Endothelial cell of umbilical vein (primary cell): ENCODE measurements at regions not wholly inside any gene's neighbourhood (a gene's known extent, or its start where the extent isn't known, plus 50 kb on each side); places are given as distances from the start of the nearest gene placed in this dataset.

Experiments used
- BruUV-seq: library from RNA; stranded (reverse); fragments of 400-500 nt; replicated peaks from 2 replicates; lab custom pipeline; 2021; lab: Mats Ljungman, UMichigan
- CTCF ChIA-PET: fragments of 300-600, 350-600 bp; sonication (Branson Sonifier 250); formaldehyde crosslinking; loops from one replicate; lab custom pipeline; 2021; ENCODE audit warnings: antibody characterized with exemption, inconsistent platforms; lab: Charles Lee
- POLR2A ChIA-PET: fragments of 300-600, 350-600 bp; sonication (Branson Sonifier 250); formaldehyde crosslinking; loops from one replicate; lab custom pipeline; 2021; ENCODE audit warnings: antibody characterized with exemption, inconsistent platforms; lab: Charles Lee
- DNase-seq: peaks from one replicate; pipeline ENCODE4 v3.0.0-alpha.2; 2011; ENCODE audit warnings: low read depth, low spot score
- FAIRE-seq: peaks from 2 replicates; lab custom pipeline; 2011; peaks lifted over from hg19 to GRCh38; lab: Jason Lieb, UNC
- H2AFZ ChIP-seq: 2 replicates; pipeline ENCODE4 v1.6.0; 2012; ENCODE audit warnings: low read depth, low read length, control low read depth, inconsistent platforms
- H3K27ac ChIP-seq: 2 replicates; pipeline ENCODE4 v1.5.1; 2011; ENCODE audit warnings: low read depth, mild to moderate bottlenecking, control low read depth, low read length, moderate library complexity; ENCODE audit not compliant: insufficient read depth
- H3K27me3 ChIP-seq, 2 experiments: 2 replicates each; pipeline versions ENCODE4 v1.6.0 to v1.6.1; 2011; ENCODE audit warnings: low read length in 2 of 2, mixed read lengths in 1 of 2; ENCODE audit not compliant: control insufficient read depth in 2 of 2, insufficient read depth in 2 of 2
- H3K36me3 ChIP-seq, 2 experiments: 2 replicates in 1 of 2; 3 replicates in 1 of 2; pipeline ENCODE4 v1.5.1; 2011; ENCODE audit warnings: low read length in 2 of 2, mild to moderate bottlenecking in 1 of 2, moderate library complexity in 1 of 2; ENCODE audit not compliant: control insufficient read depth in 2 of 2, insufficient read depth in 2 of 2; ENCODE audit errors: extremely low read depth in 1 of 2
- H3K4me1 ChIP-seq: 3 replicates; pipeline ENCODE4 v1.5.1; 2011; ENCODE audit warnings: mild to moderate bottlenecking, low read length; ENCODE audit not compliant: control insufficient read depth, insufficient read depth; ENCODE audit errors: extremely low read depth
- H3K4me2 ChIP-seq: 2 replicates; pipeline ENCODE4 v1.6.1; 2011; ENCODE audit warnings: low read length, control low read depth, mixed read lengths; ENCODE audit not compliant: insufficient read depth
- H3K4me3 ChIP-seq, 3 experiments: fragments of 200-600 bp in 1 of 3; sonication (generic), shearing (Covaris generic) in 1 of 3; replicated peaks in 1 of 3; 2 replicates each; pipeline ENCODE4 v1.5.1; 2011 to 2016; ENCODE audit warnings: control low read depth in 3 of 3, low read length in 3 of 3, mild to moderate bottlenecking in 2 of 3, inconsistent platforms in 1 of 3, low read depth in 1 of 3, moderate library complexity in 1 of 3; ENCODE audit not compliant: insufficient read depth in 1 of 3
- H3K79me2 ChIP-seq: 2 replicates; pipeline ENCODE4 v1.6.0; 2012; ENCODE audit warnings: low read length, inconsistent platforms; ENCODE audit not compliant: control insufficient read depth, insufficient read depth
- H3K9ac ChIP-seq: replicated peaks from 2 replicates; pipeline ENCODE3; 2011; ENCODE audit warnings: low read length, control low read depth; ENCODE audit not compliant: insufficient read depth; ENCODE audit errors: extremely low read depth
- H3K9me1 ChIP-seq: replicated peaks from 3 replicates; pipeline ENCODE4 v1.6.0; 2011; ENCODE audit warnings: mild to moderate bottlenecking, low read length; ENCODE audit not compliant: control insufficient read depth, insufficient read depth; ENCODE audit errors: extremely low read depth
- H3K9me3 ChIP-seq: replicated peaks from 2 replicates; pipeline ENCODE4 v1.5.1; 2012; ENCODE audit warnings: low read length, inconsistent platforms; ENCODE audit not compliant: control insufficient read depth, insufficient read depth
- H4K20me1 ChIP-seq: replicated peaks from 2 replicates; pipeline ENCODE3; 2011; ENCODE audit warnings: mild to moderate bottlenecking, low read length; ENCODE audit not compliant: control insufficient read depth, insufficient read depth; ENCODE audit errors: extremely low read depth
- CTCF ChIP-seq, 2 donors: IDR thresholded peaks; 1 replicate in 1 of 2; 2 replicates in 1 of 2; pipeline ENCODE4 v1.5.1; 2011; ENCODE audit warnings: low read length in 2 of 2, mild to moderate bottlenecking in 2 of 2, moderate library complexity in 2 of 2, control low read depth in 1 of 2, inconsistent platforms in 1 of 2, low read depth in 1 of 2; ENCODE audit not compliant: insufficient read depth in 1 of 2; ENCODE audit errors: extremely low read depth in 1 of 2
- MAX ChIP-seq: IDR thresholded peaks from 2 replicates; pipeline ENCODE4 v1.6.1; 2011; ENCODE audit not compliant: insufficient read depth, insufficient read length
- MYC ChIP-seq: IDR thresholded peaks from one replicate; pipeline ENCODE4 v1.6.1; 2011; ENCODE audit warnings: mild to moderate bottlenecking, low read depth, low read length
- POLR2A ChIP-seq: IDR thresholded peaks from 2 replicates; pipeline ENCODE4 v1.6.1; 2012; ENCODE audit warnings: low read depth, mild to moderate bottlenecking, control low read depth, low read length
- dilution Hi-C: fragments of 300-500 bp; cut with MboI; formaldehyde crosslinking; loops from one replicate; pipeline ENCODE4 v1.15.0; 2019; ENCODE audit warnings: low sequenced_read_pairs; ENCODE audit not compliant: extremely low pct_ligation_motif_present
- intact Hi-C: fragments of 100-400 bp; cut with micrococcal nuclease; formaldehyde crosslinking; loops from one replicate; pipeline ENCODE4 v1.10.0; 2022

GRCh38 chr4:56106180-56107147 lies 157.7 kb downstream of the CEP135 start:
- H3K27me3 ChIP-seq: peaks cover 0 to 2% of the 10 kb centered on the region in 2 experiments
- H3K79me2 ChIP-seq: no peaks in the 10 kb centered on the region
- ChIA-PET CTCF (interaction anchor here (0.8 kb wide), 1 partner anchor 12 kb away, joined by 3 read pairs; no protein-coding TSS in a partner anchor), POLR2A (no interaction called here)
- H3K4me2 ChIP-seq: no peak overlapping the region
- no peaks in the 10 kb centered on the region for H3K9me1 ChIP-seq
- no peak overlapping the region for H3K4me3 ChIP-seq
- no peaks in the 10 kb centered on the region for H3K4me1 ChIP-seq
- DNase-seq: no peak
- intact Hi-C loops: no loop called here
- no TSS peak for BruUV-seq
- H3K27ac ChIP-seq: no peak overlapping the region
- H4K20me1 ChIP-seq: no peaks in the 10 kb centered on the region
- H3K9me3 ChIP-seq: no peaks in the 10 kb centered on the region
- TF ChIP-seq POLR2A: no peak
- TF ChIP-seq CTCF (IDR thresholded peaks at IDR 0.05; ENCODE audit: extremely low read depth in 1 of 2, insufficient read depth in 1 of 2, low read depth in 1 of 2, low read length in 2 of 2): no peak
- no peak for TF ChIP-seq MAX
- TF ChIP-seq MYC: no peak
- dilution Hi-C loops: no loop called here
- no peak for FAIRE-seq
- H3K36me3 ChIP-seq: no peaks in the 10 kb centered on the region
- no peak overlapping the region for H2AFZ ChIP-seq
- H3K9ac ChIP-seq: no peak overlapping the region
